ENCODE measurements at regions not wholly inside any gene's neighbourhood (a gene's known extent, or its start where the extent isn't known, plus 50 kb on each side); places are given as distances from the start of the nearest gene placed in this dataset.

GRCh38 chr13:112012016-112012704 is 54.8 kb upstream of the SOX1 start:
- TF ChIP-seq, protein P1, sequence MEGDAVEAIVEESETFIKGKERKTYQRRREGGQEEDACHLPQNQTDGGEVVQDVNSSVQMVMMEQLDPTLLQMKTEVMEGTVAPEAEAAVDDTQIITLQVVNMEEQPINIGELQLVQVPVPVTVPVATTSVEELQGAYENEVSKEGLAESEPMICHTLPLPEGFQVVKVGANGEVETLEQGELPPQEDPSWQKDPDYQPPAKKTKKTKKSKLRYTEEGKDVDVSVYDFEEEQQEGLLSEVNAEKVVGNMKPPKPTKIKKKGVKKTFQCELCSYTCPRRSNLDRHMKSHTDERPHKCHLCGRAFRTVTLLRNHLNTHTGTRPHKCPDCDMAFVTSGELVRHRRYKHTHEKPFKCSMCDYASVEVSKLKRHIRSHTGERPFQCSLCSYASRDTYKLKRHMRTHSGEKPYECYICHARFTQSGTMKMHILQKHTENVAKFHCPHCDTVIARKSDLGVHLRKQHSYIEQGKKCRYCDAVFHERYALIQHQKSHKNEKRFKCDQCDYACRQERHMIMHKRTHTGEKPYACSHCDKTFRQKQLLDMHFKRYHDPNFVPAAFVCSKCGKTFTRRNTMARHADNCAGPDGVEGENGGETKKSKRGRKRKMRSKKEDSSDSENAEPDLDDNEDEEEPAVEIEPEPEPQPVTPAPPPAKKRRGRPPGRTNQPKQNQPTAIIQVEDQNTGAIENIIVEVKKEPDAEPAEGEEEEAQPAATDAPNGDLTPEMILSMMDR (conservative IDR thresholded peaks at IDR 0.05; ENCODE audit: low read depth, low read length), result no peak
- no peak for TF ChIP-seq EZH2 (IDR thresholded peaks at IDR 0.05; ENCODE audit: borderline replicate concordance, low read depth, low read length, poor library complexity, severe bottlenecking)

Measured in A673 (cell line).